Activated T-cell treated with anti-CD3 and anti-CD28 coated beads, Interleukin-2, amount 50 U/mL, for 24 hours (primary cell): ENCODE measurements at regions not wholly inside any gene's neighbourhood (a gene's known extent, or its start where the extent isn't known, plus 50 kb on each side); places are given as distances from the start of the nearest gene placed in this dataset.
"Not testable (repeated sequence)": the region's sequence is repeated elsewhere in the genome, so short reads cannot be mapped to it uniquely, and the experiment has no call there.

Experiments
- DNase-seq: peaks from one replicate; pipeline ENCODE4 v3.0.0-alpha.2; 2020
- H3K27ac Mint-ChIP-seq: 2 replicates; pipeline ENCODE4 v1.8.0; 2020; ENCODE audit warnings: mild to moderate bottlenecking, mixed read lengths
- H3K27me3 Mint-ChIP-seq: 2 replicates; pipeline ENCODE4 v1.8.0; 2020; ENCODE audit warnings: mixed read lengths
- H3K36me3 Mint-ChIP-seq: 2 replicates; pipeline ENCODE4 v1.8.0; 2020; ENCODE audit warnings: low read depth, mixed read lengths
- H3K4me1 Mint-ChIP-seq: 2 replicates; pipeline ENCODE4 v1.8.0; 2020; ENCODE audit warnings: low read depth, mixed read lengths
- H3K4me3 Mint-ChIP-seq: 2 replicates; pipeline ENCODE4 v1.8.0; 2020; ENCODE audit warnings: mild to moderate bottlenecking, moderate library complexity, mixed read lengths
- H3K9me3 Mint-ChIP-seq: 2 replicates; pipeline ENCODE4 v1.8.0; 2020; ENCODE audit warnings: mixed read lengths

- H3K27me3 Mint-ChIP-seq, DNase-seq, H3K27ac Mint-ChIP-seq, H3K4me1 Mint-ChIP-seq, H3K4me3 Mint-ChIP-seq: not testable (repeated sequence)
- Mint-ChIP-seq H3K36me3 (peaks cover 13% of the 10 kb centered on the region), H3K9me3 (peaks cover 37% of the 10 kb centered on the region)
These were observed 53.4 kb downstream of the AHSP start for GRCh38 chr16:31581065-31581464.

GRCh38 chr16:31601737-31602384 lies 74.2 kb downstream of the AHSP start:
- H3K27me3 Mint-ChIP-seq, H3K4me1 Mint-ChIP-seq, H3K27ac Mint-ChIP-seq, DNase-seq, H3K4me3 Mint-ChIP-seq: not testable (repeated sequence)
- H3K36me3 Mint-ChIP-seq, result peaks cover 29% of the 10 kb centered on the region
- H3K9me3 Mint-ChIP-seq, result peaks cover 61% of the 10 kb centered on the region

DNA sequence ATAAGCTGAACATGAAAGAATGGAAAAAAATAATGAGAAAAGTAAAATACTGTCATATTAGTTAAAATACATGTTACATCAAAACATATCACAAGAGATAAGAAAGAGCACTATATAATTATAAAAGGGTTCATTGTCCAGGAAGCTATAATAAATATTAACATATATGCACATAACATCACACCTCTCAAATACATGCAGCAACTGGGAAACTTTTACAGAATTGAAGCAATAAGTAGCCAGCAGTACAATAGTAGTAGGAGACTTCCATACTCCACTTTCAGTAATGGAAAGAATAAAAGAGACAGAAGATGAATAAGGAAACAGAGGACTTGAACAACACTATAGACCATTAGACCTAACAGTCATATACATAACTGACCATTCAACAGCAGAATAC lies 90.4 kb downstream of the AHSP start:
- H3K27ac Mint-ChIP-seq, result no peak overlapping the region
- peaks cover 3% of the 10 kb centered on the region for H3K27me3 Mint-ChIP-seq
- H3K9me3 Mint-ChIP-seq, result peaks cover 23% of the 10 kb centered on the region
- DNase-seq, result no peak
- no peak overlapping the region for H3K4me3 Mint-ChIP-seq
- H3K4me1 Mint-ChIP-seq, result peaks cover 1% of the 10 kb centered on the region
- H3K36me3 Mint-ChIP-seq, result no peaks in the 10 kb centered on the region

DNA sequence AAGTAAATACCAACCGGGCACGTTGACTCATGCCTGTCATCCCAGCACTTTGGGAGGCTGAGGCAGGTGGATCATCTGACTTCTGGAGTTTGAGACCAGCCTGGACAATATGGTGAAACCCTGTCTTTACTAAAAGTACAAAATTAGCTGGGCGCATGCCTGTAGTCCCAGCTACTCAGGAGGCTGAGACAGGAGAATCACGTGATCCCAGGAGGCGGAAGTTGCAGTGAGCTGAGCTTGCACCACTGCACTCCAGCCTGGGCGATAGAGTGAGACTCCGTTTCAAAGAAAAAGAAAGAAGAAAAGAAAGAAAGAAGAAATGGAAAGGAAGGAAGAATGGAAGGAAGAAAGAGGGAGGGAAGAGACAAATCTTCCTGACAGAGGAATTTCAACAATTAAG lies 108.7 kb downstream of the AHSP start:
- Mint-ChIP-seq H3K4me3 (no peak overlapping the region), H3K27ac (no peak overlapping the region), H3K9me3 (peaks cover 4% of the 10 kb centered on the region), H3K36me3 (no peaks in the 10 kb centered on the region), H3K4me1 (no peaks in the 10 kb centered on the region), H3K27me3 (peaks cover 22% of the 10 kb centered on the region)
- DNase-seq, result no peak

- no peak overlapping the region for H3K27ac Mint-ChIP-seq
- H3K36me3 Mint-ChIP-seq, result no peaks in the 10 kb centered on the region
- no peaks in the 10 kb centered on the region for H3K9me3 Mint-ChIP-seq
- no peaks in the 10 kb centered on the region for H3K4me1 Mint-ChIP-seq
- DNase-seq, result no peak
- peaks cover 26% of the 10 kb centered on the region for H3K27me3 Mint-ChIP-seq
- no peak overlapping the region for H3K4me3 Mint-ChIP-seq
These were observed 113.6 kb downstream of the AHSP start for GRCh38 chr16:31641279-31641678.

- H3K27me3 Mint-ChIP-seq, result peaks cover 18% of the 10 kb centered on the region
- not testable (repeated sequence) for H3K4me3 Mint-ChIP-seq, DNase-seq, H3K4me1 Mint-ChIP-seq, H3K9me3 Mint-ChIP-seq, H3K27ac Mint-ChIP-seq, H3K36me3 Mint-ChIP-seq
These were observed 128.0 kb downstream of the AHSP start for GRCh38 chr16:31655674-31656073.

DNA sequence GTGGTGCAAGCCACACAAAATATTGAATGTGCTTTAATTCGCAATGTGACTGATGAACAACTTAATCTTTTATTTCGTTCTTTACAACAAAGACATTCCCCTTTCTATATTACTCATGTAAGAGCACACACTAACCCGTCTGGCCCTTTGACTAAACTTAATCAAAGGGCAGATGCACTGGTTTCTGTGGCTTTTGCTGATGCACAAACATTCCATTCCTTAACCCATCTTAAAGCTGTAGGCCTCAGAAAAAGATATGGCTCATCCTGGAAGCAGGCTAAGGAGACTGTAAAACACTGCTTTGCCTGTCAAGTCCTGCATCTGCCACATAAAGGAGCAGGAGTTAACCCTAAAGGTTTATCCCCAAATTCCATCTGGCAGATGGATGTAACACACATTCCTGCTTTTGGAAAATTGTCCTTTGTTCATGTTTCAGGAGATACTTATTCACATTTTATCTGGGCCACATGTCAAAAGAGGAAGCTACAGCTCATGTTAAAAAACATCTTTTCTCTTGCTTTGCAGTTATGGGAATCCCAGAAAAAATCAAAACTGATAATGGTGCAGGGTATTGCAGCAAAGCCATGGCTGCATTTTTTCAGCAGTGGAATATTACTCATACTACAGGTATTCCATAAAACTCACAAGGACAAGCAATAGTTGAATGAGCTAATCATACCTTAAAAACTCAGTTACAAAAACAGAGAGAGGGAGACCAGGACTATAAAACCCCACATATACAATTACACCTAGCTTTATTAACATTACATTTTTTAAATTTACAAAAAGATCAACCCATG lies 137.2 kb downstream of the AHSP start:
- Mint-ChIP-seq H3K36me3 (no peaks in the 10 kb centered on the region), H3K27ac (no peak overlapping the region), H3K9me3 (peaks cover 13% of the 10 kb centered on the region), H3K4me1 (peaks cover 8% of the 10 kb centered on the region), H3K27me3 (peaks cover 22% of the 10 kb centered on the region), H3K4me3 (no peak overlapping the region)
- no peak for DNase-seq

- no peak for DNase-seq
- no peaks in the 10 kb centered on the region for H3K27me3 Mint-ChIP-seq
- no peak overlapping the region for H3K27ac Mint-ChIP-seq
- H3K4me3 Mint-ChIP-seq, result no peak overlapping the region
- no peaks in the 10 kb centered on the region for H3K36me3 Mint-ChIP-seq
- H3K4me1 Mint-ChIP-seq, result peaks cover 11% of the 10 kb centered on the region
- H3K9me3 Mint-ChIP-seq, result peaks cover 17% of the 10 kb centered on the region
These were observed 147.0 kb downstream of the AHSP start for GRCh38 chr16:31674686-31675085.

- no peaks in the 10 kb centered on the region for H3K27me3 Mint-ChIP-seq
- H3K36me3 Mint-ChIP-seq, result no peaks in the 10 kb centered on the region
- no peak overlapping the region for H3K4me3 Mint-ChIP-seq
- DNase-seq, result no peak
- peaks cover 4% of the 10 kb centered on the region for H3K9me3 Mint-ChIP-seq
- H3K27ac Mint-ChIP-seq, result no peak overlapping the region
- H3K4me1 Mint-ChIP-seq, result peaks cover 11% of the 10 kb centered on the region
These were observed 149.0 kb downstream of the AHSP start for GRCh38 chr16:31676731-31677130.

DNA sequence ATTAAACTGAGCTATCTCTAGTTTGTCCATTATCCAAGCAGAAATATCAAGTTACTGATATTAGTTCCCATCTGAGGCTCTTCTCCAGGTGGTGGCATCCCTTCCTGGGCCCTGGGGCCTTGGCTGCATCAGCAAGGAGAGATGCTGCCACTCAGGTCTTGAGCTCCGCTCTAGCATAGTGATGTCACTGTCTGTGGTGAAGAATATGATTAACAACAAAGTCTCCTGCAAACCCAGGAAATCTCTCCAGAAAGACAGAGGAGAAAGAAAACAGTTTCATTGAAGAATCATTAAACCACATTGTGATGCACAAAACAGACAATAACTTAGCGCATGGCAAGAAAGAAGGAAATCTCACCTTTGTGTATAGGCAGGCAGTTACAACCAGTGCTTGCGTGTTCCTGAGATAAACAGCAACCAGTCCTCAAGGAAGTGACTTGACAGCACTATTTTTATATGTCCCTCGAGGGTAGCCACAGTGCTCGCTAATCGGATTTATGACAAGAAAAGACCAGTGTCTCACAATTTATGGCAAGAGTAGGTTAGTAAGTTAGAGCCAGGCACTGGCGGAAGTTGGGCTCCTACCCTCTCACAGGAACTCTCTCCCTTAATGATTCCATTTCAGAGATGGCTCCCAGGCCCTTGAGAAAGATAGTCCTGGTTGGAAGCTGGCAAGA lies 151.1 kb downstream of the AHSP start:
- DNase-seq, result no peak
- Mint-ChIP-seq H3K36me3 (no peaks in the 10 kb centered on the region), H3K27me3 (no peaks in the 10 kb centered on the region), H3K4me1 (peaks cover 11% of the 10 kb centered on the region), H3K4me3 (no peak overlapping the region), H3K27ac (no peak overlapping the region), H3K9me3 (peaks cover 4% of the 10 kb centered on the region)

DNA sequence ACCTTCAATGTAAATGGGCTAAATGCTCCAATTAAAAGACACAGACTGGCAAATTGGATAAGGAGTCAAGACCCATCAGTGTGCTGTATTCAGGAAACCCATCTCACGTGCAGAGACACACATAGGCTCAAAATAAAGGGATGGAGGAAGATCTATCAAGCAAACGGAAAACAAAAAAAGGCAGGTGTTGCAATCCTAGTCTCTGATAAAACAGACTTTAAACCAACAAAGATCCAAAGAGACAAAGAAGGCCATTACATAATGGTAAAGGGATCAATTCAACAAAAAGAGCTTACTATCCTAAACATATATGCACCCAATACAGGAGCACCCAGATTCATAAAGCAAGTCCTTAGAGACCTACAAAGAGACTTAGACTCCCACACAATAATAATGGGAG lies 161.6 kb downstream of the AHSP start:
- H3K36me3 Mint-ChIP-seq, H3K4me3 Mint-ChIP-seq, H3K9me3 Mint-ChIP-seq, H3K27me3 Mint-ChIP-seq, H3K4me1 Mint-ChIP-seq, DNase-seq, H3K27ac Mint-ChIP-seq: not testable (repeated sequence)

DNA sequence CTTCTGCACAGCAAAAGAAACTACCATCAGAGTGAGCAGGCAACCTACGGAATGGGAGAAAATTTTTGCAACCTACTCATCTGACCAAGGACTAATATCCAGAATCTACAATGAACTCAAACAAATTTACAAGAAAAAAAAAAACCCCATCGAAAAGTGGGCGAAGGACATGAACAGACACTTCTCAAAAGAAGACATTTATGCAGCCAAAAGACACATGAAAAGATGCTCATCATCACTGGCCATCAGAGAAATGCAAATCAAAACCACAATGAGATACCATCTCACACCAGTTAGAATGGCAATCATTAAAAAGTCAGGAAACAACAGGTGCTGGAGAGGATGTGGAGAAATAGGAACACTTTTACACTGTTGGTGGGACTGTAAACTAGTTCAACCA lies 164.6 kb downstream of the AHSP start:
- H3K4me1 Mint-ChIP-seq, H3K36me3 Mint-ChIP-seq, DNase-seq, H3K27me3 Mint-ChIP-seq, H3K27ac Mint-ChIP-seq, H3K4me3 Mint-ChIP-seq, H3K9me3 Mint-ChIP-seq: not testable (repeated sequence)

- H3K27ac Mint-ChIP-seq, result no peak overlapping the region
- peaks cover 3% of the 10 kb centered on the region for H3K9me3 Mint-ChIP-seq
- no peak for DNase-seq
- peaks cover 4% of the 10 kb centered on the region for H3K4me1 Mint-ChIP-seq
- no peak overlapping the region for H3K4me3 Mint-ChIP-seq
- no peaks in the 10 kb centered on the region for H3K36me3 Mint-ChIP-seq
- no peaks in the 10 kb centered on the region for H3K27me3 Mint-ChIP-seq
These were observed 166.0 kb downstream of the AHSP start for GRCh38 chr16:31693733-31694132.

DNA sequence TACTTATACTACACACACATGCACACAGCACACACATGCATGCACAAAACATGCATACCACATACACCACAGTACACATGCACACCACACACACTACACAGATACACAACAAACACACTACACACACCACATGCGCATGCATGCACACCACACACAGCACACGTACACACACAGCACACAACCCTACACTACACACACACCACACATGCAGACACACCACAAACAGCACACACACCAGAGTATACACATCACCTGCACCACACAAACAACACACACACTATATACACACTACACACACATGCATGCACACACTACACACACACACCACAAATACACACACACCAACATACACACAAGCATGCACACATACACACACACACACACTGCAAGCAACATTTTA lies 166.8 kb downstream of the AHSP start:
- Mint-ChIP-seq H3K27ac (no peak overlapping the region), H3K36me3 (no peaks in the 10 kb centered on the region), H3K27me3 (no peaks in the 10 kb centered on the region), H3K4me3 (no peak overlapping the region), H3K9me3 (peaks cover 3% of the 10 kb centered on the region), H3K4me1 (peaks cover 4% of the 10 kb centered on the region)
- no peak for DNase-seq

DNA sequence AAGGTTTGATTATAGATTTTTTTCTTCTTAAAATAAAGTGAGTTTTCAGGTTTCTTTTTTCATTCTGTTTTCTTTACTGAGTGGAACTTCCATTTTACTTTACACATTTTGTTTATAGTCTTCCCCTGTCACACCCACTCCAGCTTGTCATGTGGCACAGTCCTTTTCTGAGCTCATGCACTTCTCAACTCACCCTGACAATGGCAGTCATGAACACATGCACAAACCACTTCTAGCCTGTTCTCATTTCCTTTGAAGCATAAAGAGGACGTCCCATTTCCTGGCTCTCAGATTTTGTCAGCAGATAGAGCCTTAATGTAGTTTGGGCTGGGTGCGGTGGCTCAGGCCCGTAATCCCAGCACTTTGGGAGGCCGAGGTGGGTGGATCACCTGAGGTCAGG lies 168.0 kb downstream of the AHSP start:
- Mint-ChIP-seq H3K36me3 (no peaks in the 10 kb centered on the region), H3K27ac (no peak overlapping the region), H3K4me1 (peaks cover 8% of the 10 kb centered on the region), H3K27me3 (no peaks in the 10 kb centered on the region), H3K4me3 (no peak overlapping the region), H3K9me3 (peaks cover 3% of the 10 kb centered on the region)
- no peak for DNase-seq
